Panc1 (cell line): ENCODE measurements at regions not wholly inside any gene's neighbourhood (a gene's known extent, or its start where the extent isn't known, plus 50 kb on each side); places are given as distances from the start of the nearest gene placed in this dataset.

Source experiments
- ATAC-seq: fragments of 200-7000 bp; cut with Tn5 transposase; 2 replicates; pipeline ENCODE4 v1.9.1; 2020; ENCODE audit warnings: mild to moderate bottlenecking, moderate library complexity
- BruUV-seq: library from RNA; stranded (reverse); fragments of 400-500 nt; replicated peaks from 2 replicates; lab custom pipeline; 2021; lab: Mats Ljungman, UMichigan
- CTCF ChIA-PET: fragments of 300-600 bp; sonication (Branson Sonifier 250); formaldehyde crosslinking; loops from one replicate; lab custom pipeline; 2022; ENCODE audit warnings: antibody characterized with exemption; lab: Charles Lee
- POLR2A ChIA-PET: fragments of 300-600 bp; sonication (Branson Sonifier 250); formaldehyde crosslinking; loops from one replicate; lab custom pipeline; 2022; ENCODE audit warnings: antibody characterized with exemption; lab: Charles Lee
- DNase-seq: peaks from one replicate; pipeline ENCODE4 v3.0.0-alpha.2; 2010; ENCODE audit warnings: low read depth, low spot score
- H3K27ac ChIP-seq: 2 replicates; pipeline ENCODE4 v1.5.1; 2011; ENCODE audit warnings: mild to moderate bottlenecking, low read length, inconsistent platforms
- H3K27me3 ChIP-seq: fragments of 200-500 bp; sonication (Bioruptor generic); 2 replicates; pipeline ENCODE4 v1.6.0; 2014; ENCODE audit warnings: low read length, inconsistent platforms; ENCODE audit not compliant: control insufficient read depth, insufficient read depth
- H3K36me3 ChIP-seq: fragments of 200-500 bp; sonication (Bioruptor generic); 2 replicates; pipeline ENCODE4 v1.5.1; 2014; ENCODE audit warnings: inconsistent platforms, mild to moderate bottlenecking, low read length, moderate library complexity; ENCODE audit not compliant: control insufficient read depth, insufficient read depth
- H3K4me1 ChIP-seq: 2 replicates; pipeline ENCODE4 v1.5.1; 2011; ENCODE audit warnings: inconsistent platforms, mild to moderate bottlenecking, low read length, moderate library complexity; ENCODE audit not compliant: control insufficient read depth, insufficient read depth
- H3K4me3 ChIP-seq, 2 experiments: 2 replicates each; pipeline ENCODE4 v1.5.1; 2011 to 2012; ENCODE audit warnings: low read depth in 2 of 2, low read length in 2 of 2, mild to moderate bottlenecking in 2 of 2, inconsistent platforms in 1 of 2, moderate library complexity in 1 of 2
- H3K9me3 ChIP-seq: fragments of 200-500 bp; sonication (Bioruptor generic); 2 replicates; pipeline ENCODE4 v1.5.1; 2014; ENCODE audit warnings: low read depth, mild to moderate bottlenecking, inconsistent platforms, low read length, moderate library complexity; ENCODE audit not compliant: control insufficient read depth, insufficient read depth
- POLR2AphosphoS5 ChIP-seq: IDR thresholded peaks from 2 replicates; pipeline ENCODE4 v1.6.1; 2012; ENCODE audit warnings: mild to moderate bottlenecking, low read depth, low read length, moderate library complexity
- SIN3A ChIP-seq: IDR thresholded peaks from 2 replicates; pipeline ENCODE4 v1.6.1; 2012; ENCODE audit warnings: low read depth, mild to moderate bottlenecking, low read length, moderate library complexity, borderline replicate concordance; ENCODE audit not compliant: insufficient read depth
- TCF7L2 ChIP-seq: IDR thresholded peaks from 2 replicates; pipeline ENCODE4 v1.6.1; 2011; ENCODE audit warnings: mild to moderate bottlenecking, low read depth, low read length, inconsistent platforms
- in situ Hi-C: cut with HindIII; loops from 2 replicates; pipeline ENCODE4 v1.10.0; 2016; ENCODE audit warnings: low sequenced_read_pairs, low pct_unique_long_range_greater_than_20kb
- intact Hi-C: fragments of 100-400 bp; cut with micrococcal nuclease; formaldehyde crosslinking; loops from one replicate; pipeline ENCODE4 v1.10.0; 2022; ENCODE audit not compliant: unreplicated experiment
- TF ChIP-seq, protein P1 (sequence below): fragments of 450-650 bp; IDR thresholded peaks from 2 replicates; pipeline ENCODE4 v1.5.1; 2017; ENCODE audit warnings: mild to moderate bottlenecking
- TF ChIP-seq, protein P2 (sequence below), 2 experiments: IDR thresholded peaks; 2 replicates each; pipeline ENCODE4 v1.6.1; 2011 to 2012; ENCODE audit warnings: low read depth in 2 of 2, control low read depth in 1 of 2, low read length in 1 of 2, mild to moderate bottlenecking in 1 of 2, moderate library complexity in 1 of 2; ENCODE audit not compliant: insufficient read depth in 1 of 2

DNA sequence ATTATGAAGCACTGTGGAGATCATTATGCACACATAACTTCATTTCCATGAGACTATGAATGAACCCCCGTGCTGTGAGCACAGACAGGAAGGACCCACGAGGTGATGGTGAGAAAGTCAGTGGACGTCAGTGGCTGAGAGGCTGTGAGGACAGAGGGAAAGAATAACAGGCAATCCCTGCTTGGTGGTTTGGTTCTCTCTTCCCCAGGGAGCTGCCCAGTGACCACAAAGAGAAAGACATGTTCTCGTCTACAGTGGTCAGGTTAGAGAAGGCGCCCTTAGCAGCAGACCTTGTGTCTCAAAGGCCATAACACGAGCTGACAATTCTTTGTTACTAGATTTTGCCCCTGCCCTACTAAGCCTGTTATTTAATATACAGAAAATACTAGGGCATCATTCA lies 609.2 kb downstream of the TOX3 start:
- no TSS peak for BruUV-seq
- no peak for DNase-seq
- CTCF ChIA-PET: no interaction called here
- Histone ChIP-seq H3K27me3 (no peaks in the 10 kb centered on the region), H3K36me3 (no peaks in the 10 kb centered on the region), H3K4me3 (no peak overlapping the region), H3K4me1 (no peaks in the 10 kb centered on the region), H3K9me3 (no peaks in the 10 kb centered on the region), H3K27ac (no peak overlapping the region)
- no peak for ATAC-seq
- in situ Hi-C loops (no loop called here), intact Hi-C loops (no loop called here)
- no peak for TF ChIP-seq TCF7L2
- no peak for TF ChIP-seq POLR2AphosphoS5
- TF ChIP-seq, protein P1, sequence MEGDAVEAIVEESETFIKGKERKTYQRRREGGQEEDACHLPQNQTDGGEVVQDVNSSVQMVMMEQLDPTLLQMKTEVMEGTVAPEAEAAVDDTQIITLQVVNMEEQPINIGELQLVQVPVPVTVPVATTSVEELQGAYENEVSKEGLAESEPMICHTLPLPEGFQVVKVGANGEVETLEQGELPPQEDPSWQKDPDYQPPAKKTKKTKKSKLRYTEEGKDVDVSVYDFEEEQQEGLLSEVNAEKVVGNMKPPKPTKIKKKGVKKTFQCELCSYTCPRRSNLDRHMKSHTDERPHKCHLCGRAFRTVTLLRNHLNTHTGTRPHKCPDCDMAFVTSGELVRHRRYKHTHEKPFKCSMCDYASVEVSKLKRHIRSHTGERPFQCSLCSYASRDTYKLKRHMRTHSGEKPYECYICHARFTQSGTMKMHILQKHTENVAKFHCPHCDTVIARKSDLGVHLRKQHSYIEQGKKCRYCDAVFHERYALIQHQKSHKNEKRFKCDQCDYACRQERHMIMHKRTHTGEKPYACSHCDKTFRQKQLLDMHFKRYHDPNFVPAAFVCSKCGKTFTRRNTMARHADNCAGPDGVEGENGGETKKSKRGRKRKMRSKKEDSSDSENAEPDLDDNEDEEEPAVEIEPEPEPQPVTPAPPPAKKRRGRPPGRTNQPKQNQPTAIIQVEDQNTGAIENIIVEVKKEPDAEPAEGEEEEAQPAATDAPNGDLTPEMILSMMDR: no peak
- TF ChIP-seq, protein P2, sequence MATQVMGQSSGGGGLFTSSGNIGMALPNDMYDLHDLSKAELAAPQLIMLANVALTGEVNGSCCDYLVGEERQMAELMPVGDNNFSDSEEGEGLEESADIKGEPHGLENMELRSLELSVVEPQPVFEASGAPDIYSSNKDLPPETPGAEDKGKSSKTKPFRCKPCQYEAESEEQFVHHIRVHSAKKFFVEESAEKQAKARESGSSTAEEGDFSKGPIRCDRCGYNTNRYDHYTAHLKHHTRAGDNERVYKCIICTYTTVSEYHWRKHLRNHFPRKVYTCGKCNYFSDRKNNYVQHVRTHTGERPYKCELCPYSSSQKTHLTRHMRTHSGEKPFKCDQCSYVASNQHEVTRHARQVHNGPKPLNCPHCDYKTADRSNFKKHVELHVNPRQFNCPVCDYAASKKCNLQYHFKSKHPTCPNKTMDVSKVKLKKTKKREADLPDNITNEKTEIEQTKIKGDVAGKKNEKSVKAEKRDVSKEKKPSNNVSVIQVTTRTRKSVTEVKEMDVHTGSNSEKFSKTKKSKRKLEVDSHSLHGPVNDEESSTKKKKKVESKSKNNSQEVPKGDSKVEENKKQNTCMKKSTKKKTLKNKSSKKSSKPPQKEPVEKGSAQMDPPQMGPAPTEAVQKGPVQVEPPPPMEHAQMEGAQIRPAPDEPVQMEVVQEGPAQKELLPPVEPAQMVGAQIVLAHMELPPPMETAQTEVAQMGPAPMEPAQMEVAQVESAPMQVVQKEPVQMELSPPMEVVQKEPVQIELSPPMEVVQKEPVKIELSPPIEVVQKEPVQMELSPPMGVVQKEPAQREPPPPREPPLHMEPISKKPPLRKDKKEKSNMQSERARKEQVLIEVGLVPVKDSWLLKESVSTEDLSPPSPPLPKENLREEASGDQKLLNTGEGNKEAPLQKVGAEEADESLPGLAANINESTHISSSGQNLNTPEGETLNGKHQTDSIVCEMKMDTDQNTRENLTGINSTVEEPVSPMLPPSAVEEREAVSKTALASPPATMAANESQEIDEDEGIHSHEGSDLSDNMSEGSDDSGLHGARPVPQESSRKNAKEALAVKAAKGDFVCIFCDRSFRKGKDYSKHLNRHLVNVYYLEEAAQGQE (IDR thresholded peaks at IDR 0.05; ENCODE audit: insufficient read depth in 1 of 2, low read depth in 2 of 2, low read length in 1 of 2): no peak
- TF ChIP-seq SIN3A: no peak
- POLR2A ChIA-PET: interaction anchor here (0.6 kb wide), 1 partner anchor 14 kb away, joined by 3 read pairs; no protein-coding TSS in a partner anchor

DNA sequence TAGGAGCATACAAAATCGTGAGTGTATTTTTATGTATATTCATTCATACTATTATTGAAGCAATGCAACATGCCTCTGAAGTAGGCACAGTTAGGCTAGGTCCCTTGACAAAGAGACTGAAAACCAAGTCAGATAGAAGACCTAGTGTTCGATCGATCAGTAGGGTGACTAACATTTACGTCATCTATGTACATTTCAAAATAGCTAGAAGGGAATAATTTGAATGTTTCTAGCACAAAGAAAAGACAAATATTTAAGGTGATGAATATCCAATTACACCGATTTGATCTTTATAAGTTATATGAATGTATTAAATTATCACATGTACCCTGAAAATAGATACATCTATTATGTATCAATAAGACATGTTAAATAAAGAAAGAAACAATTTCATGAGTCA lies 610.1 kb downstream of the TOX3 start:
- TF ChIP-seq POLR2AphosphoS5: no peak
- no peak for TF ChIP-seq SIN3A
- TF ChIP-seq TCF7L2: no peak
- TF ChIP-seq, protein P2 (IDR thresholded peaks at IDR 0.05; ENCODE audit: insufficient read depth in 1 of 2, low read depth in 2 of 2, low read length in 1 of 2): no peak
- TF ChIP-seq, protein P1: no peak
- CTCF ChIA-PET: no interaction called here

More for the DNA sequence above, 610.1 kb downstream of the TOX3 start:
- BruUV-seq: no TSS peak
- Histone ChIP-seq H3K27me3 (no peaks in the 10 kb centered on the region), H3K9me3 (no peaks in the 10 kb centered on the region), H3K27ac (no peak overlapping the region), H3K4me3 (no peak overlapping the region), H3K36me3 (no peaks in the 10 kb centered on the region), H3K4me1 (no peaks in the 10 kb centered on the region)
- POLR2A ChIA-PET: no interaction called here
- ATAC-seq (no peak), DNase-seq (no peak)
- in situ Hi-C loops (no loop called here), intact Hi-C loops (no loop called here)
